ENCODE measurements at regions not wholly inside any gene's neighbourhood (a gene's known extent, or its start where the extent isn't known, plus 50 kb on each side); places are given as distances from the start of the nearest gene placed in this dataset.
"Not testable (repeated sequence)": the region's sequence is repeated elsewhere in the genome, so short reads cannot be mapped to it uniquely, and the experiment has no call there.

GRCh38 chrY:14378217-14378616 lies 146.1 kb upstream of the NLGN4Y start:
- CTCF ChIA-PET = no interaction called here

GRCh38 chrY:14410549-14411030 lies 113.7 kb upstream of the NLGN4Y start:
- H3K27ac ChIP-seq (ENCODE audit: low read length in 2 of 2); H4K20me1 ChIP-seq (ENCODE audit: control insufficient read depth, insufficient read depth, low read length, poor library complexity, severe bottlenecking); H3K27ac Mint-ChIP-seq; H3K79me2 ChIP-seq (ENCODE audit: control insufficient read depth, insufficient read depth, low read length); H3K27me3 ChIP-seq (replicated peaks in 1 of 4; ENCODE audit: control extremely low read depth in 1 of 4, control insufficient read depth in 3 of 4, insufficient read depth in 4 of 4, low read length in 3 of 4); H3K4me1 Mint-ChIP-seq; DNase-seq; H3K27me3 Mint-ChIP-seq; H3K9ac ChIP-seq (ENCODE audit: low read length); POLR2A ChIA-PET; H3K4me3 ChIP-seq (ENCODE audit: control extremely low read depth in 1 of 5, extremely low read depth in 1 of 5, insufficient read depth in 1 of 5, low read depth in 2 of 5, low read length in 4 of 5); H3K4me3 Mint-ChIP-seq; H3K36me3 ChIP-seq (replicated peaks in 1 of 2; ENCODE audit: control extremely low read depth in 1 of 2, control insufficient read depth in 1 of 2, extremely low read depth in 1 of 2, insufficient read depth in 2 of 2, low read length in 1 of 2); CTCF ChIA-PET; H3K4me1 ChIP-seq (ENCODE audit: control insufficient read depth in 2 of 2, insufficient read depth in 2 of 2, low read length in 2 of 2); H2AFZ ChIP-seq (ENCODE audit: insufficient read depth, low read depth, low read length, poor library complexity, severe bottlenecking); H3K9me3 Mint-ChIP-seq (ENCODE audit: insufficient read depth); ATAC-seq (ENCODE audit: low read depth); H3K4me2 ChIP-seq (replicated peaks; ENCODE audit: low read depth, low read length, poor library complexity, severe bottlenecking); intact Hi-C loops (cut with micrococcal nuclease); H3K9me3 ChIP-seq (ENCODE audit: control extremely low read depth in 1 of 3, control insufficient read depth in 2 of 3, insufficient read depth in 1 of 3, low read length in 2 of 3): not testable (repeated sequence)
- WGBS (ENCODE audit: insufficient coverage) = no CpG with 5 or more reads among the region's 8 CpGs

More at GRCh38 chrY:14378217-14378616, 146.1 kb upstream of the NLGN4Y start:
- no peaks in the 10 kb centered on the region for H3K9me3 Mint-ChIP-seq (ENCODE audit: insufficient read depth)
- intact Hi-C loops (cut with micrococcal nuclease) = loop anchor here (10.0 kb wide), 1 partner anchor 73 kb away; no protein-coding TSS in a partner anchor
- Histone ChIP-seq H3K27me3 (replicated peaks in 1 of 4; ENCODE audit: control extremely low read depth in 1 of 4, control insufficient read depth in 3 of 4, insufficient read depth in 4 of 4, low read length in 3 of 4) (no peaks in the 10 kb centered on the region), H3K36me3 (replicated peaks in 1 of 2; ENCODE audit: control extremely low read depth in 1 of 2, control insufficient read depth in 1 of 2, extremely low read depth in 1 of 2, insufficient read depth in 2 of 2, low read length in 1 of 2) (no peaks in the 10 kb centered on the region), H4K20me1 (ENCODE audit: control insufficient read depth, insufficient read depth, low read length, poor library complexity, severe bottlenecking) (no peaks in the 10 kb centered on the region), H3K27ac (ENCODE audit: low read length in 2 of 2) (no peak overlapping the region), H3K4me2 (replicated peaks; ENCODE audit: low read depth, low read length, poor library complexity, severe bottlenecking) (no peak overlapping the region), H3K79me2 (ENCODE audit: control insufficient read depth, insufficient read depth, low read length) (no peaks in the 10 kb centered on the region), H2AFZ (ENCODE audit: insufficient read depth, low read depth, low read length, poor library complexity, severe bottlenecking) (no peak overlapping the region), H3K4me3 (ENCODE audit: control extremely low read depth in 1 of 5, extremely low read depth in 1 of 5, insufficient read depth in 1 of 5, low read depth in 2 of 5, low read length in 4 of 5) (no peak overlapping the region), H3K4me1 (ENCODE audit: control insufficient read depth in 2 of 2, insufficient read depth in 2 of 2, low read length in 2 of 2) (no peaks in the 10 kb centered on the region), H3K9me3 (ENCODE audit: control extremely low read depth in 1 of 3, control insufficient read depth in 2 of 3, insufficient read depth in 1 of 3, low read length in 2 of 3) (no peaks in the 10 kb centered on the region), H3K9ac (ENCODE audit: low read length) (no peak overlapping the region)
- ATAC-seq (ENCODE audit: low read depth) (no peak), DNase-seq (peak; percentile 1)
- POLR2A ChIA-PET = no interaction called here
- no peak overlapping the region for H3K4me3 Mint-ChIP-seq
- H3K4me1 Mint-ChIP-seq = peaks cover 6% of the 10 kb centered on the region
- 80% methylated on average over 1 of the region's 4 CpGs for WGBS (ENCODE audit: insufficient coverage)
- no peak overlapping the region for H3K27ac Mint-ChIP-seq
- no peaks in the 10 kb centered on the region for H3K27me3 Mint-ChIP-seq
- no peak for TF ChIP-seq EZH2 (IDR thresholded peaks at IDR 0.05; ENCODE audit: borderline replicate concordance, insufficient read depth, low read depth, low read length, poor library complexity, severe bottlenecking)
- TF ChIP-seq CTCF (IDR thresholded peaks at IDR 0.05) = no peak

All from B cell (primary cell).